CD4-positive, alpha-beta T cell treated with Interferon gamma for 1 hour (primary cell): ENCODE measurements at regions not wholly inside any gene's neighbourhood (a gene's known extent, or its start where the extent isn't known, plus 50 kb on each side); places are given as distances from the start of the nearest gene placed in this dataset.
A peak's percentile ranks its signal among the peaks of the same experiment; 100 is the strongest.

Experiments
- DNase-seq: peaks from one replicate; pipeline ENCODE4 v3.0.0-alpha.2; 2020

DNA sequence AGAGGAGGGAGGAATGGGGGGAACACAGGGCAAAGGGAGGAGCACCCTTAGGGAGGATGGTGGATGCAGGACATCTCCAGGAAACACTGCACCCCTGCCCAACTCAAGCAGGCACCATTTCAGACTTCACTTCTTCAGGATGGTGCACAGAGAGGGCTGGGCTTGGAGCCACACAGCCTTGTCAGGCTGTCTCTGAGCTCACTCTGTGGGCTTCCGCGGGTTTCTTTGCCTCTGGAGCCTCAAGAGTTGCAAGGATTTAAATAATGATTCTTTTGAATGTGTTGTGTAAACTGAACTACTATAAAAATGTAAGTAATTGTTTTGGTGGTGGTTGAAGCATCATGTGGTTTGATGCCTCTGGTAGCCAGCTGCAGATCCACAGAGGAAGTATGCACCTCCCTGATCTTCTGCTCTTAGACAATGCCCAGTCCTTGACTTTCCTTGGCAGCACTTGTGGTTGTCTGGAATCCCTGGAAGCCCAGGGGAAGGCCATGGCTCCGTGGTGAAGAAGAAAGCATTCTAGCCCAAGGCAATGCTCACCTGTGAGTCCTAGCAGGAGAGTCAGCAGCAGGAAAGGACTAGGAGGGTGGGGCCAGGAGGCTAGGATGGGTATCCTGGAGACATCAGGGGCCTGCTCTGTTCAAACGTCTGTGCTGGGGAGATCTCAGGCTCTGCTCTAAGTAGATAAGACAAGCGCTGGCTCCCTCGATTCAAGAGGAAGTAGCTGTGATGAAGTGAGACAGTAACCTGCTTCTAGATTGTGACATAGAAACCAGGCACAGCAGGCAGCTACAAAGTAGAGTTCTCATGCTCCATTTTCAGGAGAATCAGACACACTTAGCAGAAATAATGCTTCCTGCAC is 50.2 kb upstream of the SIRPG start:
- DNase-seq = peak; percentile 2
